ENCODE measurements at regions not wholly inside any gene's neighbourhood (a gene's known extent, or its start where the extent isn't known, plus 50 kb on each side); places are given as distances from the start of the nearest gene placed in this dataset.

- no peak for TF ChIP-seq CTCF (IDR thresholded peaks at IDR 0.05)
- no peak for TF ChIP-seq POLR2A (IDR thresholded peaks at IDR 0.05)
Observed at GRCh38 chr7:46577394-46577793, 656.3 kb upstream of the IGFBP3 start.
